Activated CD8-positive, alpha-beta T cell treated with anti-CD3 and anti-CD28 coated beads for 36 hours (primary cell): ENCODE measurements at regions not wholly inside any gene's neighbourhood (a gene's known extent, or its start where the extent isn't known, plus 50 kb on each side); places are given as distances from the start of the nearest gene placed in this dataset.

ENCODE experiments used
- ATAC-seq: fragments of 200-7000 bp; cut with Tn5 transposase; one replicate; pipeline ENCODE4 v1.10.0; 2021; ENCODE audit warnings: mild to moderate bottlenecking, moderate library complexity
- CTCF ChIA-PET: fragments of 350-600 bp; sonication (Branson Sonifier 250); formaldehyde crosslinking; loops from one replicate; lab custom pipeline; 2021; ENCODE audit warnings: antibody characterized with exemption; lab: Charles Lee
- POLR2A ChIA-PET: fragments of 350-600 bp; sonication (Branson Sonifier 250); formaldehyde crosslinking; loops from one replicate; lab custom pipeline; 2021; ENCODE audit warnings: antibody characterized with exemption; lab: Charles Lee
- DNase-seq: peaks from one replicate; pipeline ENCODE4 v3.0.0-alpha.2; 2020
- H3K27ac Mint-ChIP-seq: one replicate; pipeline ENCODE4 v1.8.0; 2021; ENCODE audit warnings: mild to moderate bottlenecking, mixed read lengths
- H3K27me3 Mint-ChIP-seq: one replicate; pipeline ENCODE4 v1.8.0; 2021; ENCODE audit warnings: mixed read lengths
- H3K36me3 Mint-ChIP-seq: one replicate; pipeline ENCODE4 v1.8.0; 2021; ENCODE audit warnings: low read depth, mixed read lengths
- H3K4me1 Mint-ChIP-seq: one replicate; pipeline ENCODE4 v1.8.0; 2021; ENCODE audit warnings: low read depth, mixed read lengths
- H3K4me3 Mint-ChIP-seq: one replicate; pipeline ENCODE4 v1.8.0; 2021; ENCODE audit warnings: mild to moderate bottlenecking, moderate library complexity, mixed read lengths
- H3K9me3 Mint-ChIP-seq: one replicate; pipeline ENCODE4 v1.8.0; 2021; ENCODE audit warnings: mixed read lengths
- intact Hi-C: fragments of 100-400 bp; cut with micrococcal nuclease; formaldehyde crosslinking; loops from one replicate; pipeline ENCODE4 v1.10.0; 2022
- TF ChIP-seq, protein P1 (sequence below): fragments of 200-600 bp; IDR thresholded peaks from one replicate; pipeline ENCODE4 v1.8.0; 2022; ENCODE audit warnings: antibody characterized with exemption, mild to moderate bottlenecking

- intact Hi-C loops, result no loop called here
- Mint-ChIP-seq H3K27ac (no peak overlapping the region), H3K9me3 (no peaks in the 10 kb centered on the region), H3K36me3 (no peaks in the 10 kb centered on the region), H3K4me1 (no peaks in the 10 kb centered on the region), H3K27me3 (no peaks in the 10 kb centered on the region), H3K4me3 (no peak overlapping the region)
- DNase-seq (no peak), ATAC-seq (no peak)
- ChIA-PET CTCF (no interaction called here), POLR2A (no interaction called here)
- TF ChIP-seq, protein P1, sequence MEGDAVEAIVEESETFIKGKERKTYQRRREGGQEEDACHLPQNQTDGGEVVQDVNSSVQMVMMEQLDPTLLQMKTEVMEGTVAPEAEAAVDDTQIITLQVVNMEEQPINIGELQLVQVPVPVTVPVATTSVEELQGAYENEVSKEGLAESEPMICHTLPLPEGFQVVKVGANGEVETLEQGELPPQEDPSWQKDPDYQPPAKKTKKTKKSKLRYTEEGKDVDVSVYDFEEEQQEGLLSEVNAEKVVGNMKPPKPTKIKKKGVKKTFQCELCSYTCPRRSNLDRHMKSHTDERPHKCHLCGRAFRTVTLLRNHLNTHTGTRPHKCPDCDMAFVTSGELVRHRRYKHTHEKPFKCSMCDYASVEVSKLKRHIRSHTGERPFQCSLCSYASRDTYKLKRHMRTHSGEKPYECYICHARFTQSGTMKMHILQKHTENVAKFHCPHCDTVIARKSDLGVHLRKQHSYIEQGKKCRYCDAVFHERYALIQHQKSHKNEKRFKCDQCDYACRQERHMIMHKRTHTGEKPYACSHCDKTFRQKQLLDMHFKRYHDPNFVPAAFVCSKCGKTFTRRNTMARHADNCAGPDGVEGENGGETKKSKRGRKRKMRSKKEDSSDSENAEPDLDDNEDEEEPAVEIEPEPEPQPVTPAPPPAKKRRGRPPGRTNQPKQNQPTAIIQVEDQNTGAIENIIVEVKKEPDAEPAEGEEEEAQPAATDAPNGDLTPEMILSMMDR, result no peak
Observed at GRCh38 chr7:114212721-114213429, 201.7 kb upstream of the FOXP2 start.

- CTCF ChIA-PET, result no interaction called here
- ATAC-seq (no peak), DNase-seq (no peak)
- Mint-ChIP-seq H3K9me3 (no peaks in the 10 kb centered on the region), H3K27me3 (no peaks in the 10 kb centered on the region), H3K27ac (no peak overlapping the region), H3K36me3 (no peaks in the 10 kb centered on the region), H3K4me1 (no peaks in the 10 kb centered on the region), H3K4me3 (no peak overlapping the region)
- POLR2A ChIA-PET, result no interaction called here
- TF ChIP-seq, protein P1, result no peak
- intact Hi-C loops, result no loop called here
Observed at GRCh38 chr7:114209968-114210367, 204.6 kb upstream of the FOXP2 start.

GRCh38 chr7:114206688-114207087 lies 207.9 kb upstream of the FOXP2 start:
- Mint-ChIP-seq H3K4me1 (no peaks in the 10 kb centered on the region), H3K27me3 (no peaks in the 10 kb centered on the region), H3K9me3 (no peaks in the 10 kb centered on the region), H3K4me3 (no peak overlapping the region), H3K27ac (no peak overlapping the region), H3K36me3 (no peaks in the 10 kb centered on the region)
- no peak for ATAC-seq
- CTCF ChIA-PET, result interaction anchor here (0.7 kb wide), 1 partner anchor 125 kb away, joined by 3 read pairs; no protein-coding TSS in a partner anchor
- TF ChIP-seq, protein P1, result no peak
- no peak for DNase-seq
- POLR2A ChIA-PET, result no interaction called here
- intact Hi-C loops, result no loop called here

DNA sequence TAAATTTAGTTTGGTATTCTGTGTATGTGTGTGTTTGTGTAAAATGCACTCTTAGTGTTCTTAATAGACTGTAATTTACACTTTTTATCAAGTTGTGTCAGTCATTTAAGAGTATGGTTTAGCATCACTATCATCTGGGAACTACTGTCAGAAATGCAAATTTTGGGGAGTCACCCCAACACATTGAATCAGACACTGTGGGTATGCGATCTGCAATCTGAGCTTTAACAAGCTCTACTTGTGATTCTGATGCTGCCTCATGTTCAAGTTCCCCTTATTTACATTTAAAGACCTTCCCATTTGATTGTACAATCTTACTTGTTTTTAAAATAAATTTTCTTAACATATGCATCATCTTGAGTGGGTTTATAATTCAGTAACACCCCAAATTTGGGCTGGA lies 218.1 kb upstream of the FOXP2 start:
- no peaks in the 10 kb centered on the region for H3K4me1 Mint-ChIP-seq
- no peak overlapping the region for H3K4me3 Mint-ChIP-seq
- CTCF ChIA-PET, result no interaction called here
- H3K27ac Mint-ChIP-seq, result no peak overlapping the region
- no peaks in the 10 kb centered on the region for H3K36me3 Mint-ChIP-seq
- ATAC-seq (no peak), DNase-seq (no peak)
- intact Hi-C loops, result no loop called here
- no peaks in the 10 kb centered on the region for H3K9me3 Mint-ChIP-seq
- POLR2A ChIA-PET, result no interaction called here
- TF ChIP-seq, protein P1, result no peak
- H3K27me3 Mint-ChIP-seq, result no peaks in the 10 kb centered on the region

- intact Hi-C loops, result no loop called here
- H3K4me3 Mint-ChIP-seq, result no peak overlapping the region
- ChIA-PET POLR2A (no interaction called here), CTCF (no interaction called here)
- H3K36me3 Mint-ChIP-seq, result no peaks in the 10 kb centered on the region
- TF ChIP-seq, protein P1, result no peak
- H3K27me3 Mint-ChIP-seq, result no peaks in the 10 kb centered on the region
- no peaks in the 10 kb centered on the region for H3K9me3 Mint-ChIP-seq
- no peaks in the 10 kb centered on the region for H3K4me1 Mint-ChIP-seq
- DNase-seq (no peak), ATAC-seq (no peak)
- no peak overlapping the region for H3K27ac Mint-ChIP-seq
Observed at GRCh38 chr7:114190387-114190786, 224.2 kb upstream of the FOXP2 start.
